DND-41 (cell line): ENCODE measurements at regions not wholly inside any gene's neighbourhood (a gene's known extent, or its start where the extent isn't known, plus 50 kb on each side); places are given as distances from the start of the nearest gene placed in this dataset.

Experiments
- ATAC-seq: fragments of 200-7000 bp; cut with Tn5 transposase; 3 replicates; pipeline ENCODE4 v1.9.1; 2021; ENCODE audit warnings: low read depth; ENCODE audit not compliant: insufficient read depth
- DNase-seq: peaks from one replicate; pipeline ENCODE4 v3.0.0-alpha.2; 2020
- H2AFZ ChIP-seq: 2 replicates; pipeline ENCODE4 v1.6.0; 2012; ENCODE audit warnings: low read depth, low read length
- H3K27ac ChIP-seq: 2 replicates; pipeline ENCODE4 v1.5.1; 2012; ENCODE audit warnings: low read length, inconsistent platforms
- H3K27me3 ChIP-seq: fragments of 200-600 bp; sonication (generic); 2 replicates; pipeline ENCODE4 v1.6.0; 2012; ENCODE audit warnings: low read length, mild to moderate bottlenecking, inconsistent platforms; ENCODE audit not compliant: insufficient read depth, poor library complexity
- H3K36me3 ChIP-seq: 2 replicates; pipeline ENCODE4 v1.5.1; 2012; ENCODE audit warnings: low read length, inconsistent platforms; ENCODE audit not compliant: insufficient read depth
- H3K4me1 ChIP-seq: 2 replicates; pipeline ENCODE4 v1.5.1; 2012; ENCODE audit warnings: mild to moderate bottlenecking, low read length; ENCODE audit not compliant: insufficient read depth
- H3K4me2 ChIP-seq: 2 replicates; pipeline ENCODE4 v1.6.0; 2012; ENCODE audit warnings: mild to moderate bottlenecking, moderate library complexity, low read length, inconsistent platforms; ENCODE audit not compliant: insufficient read depth
- H3K4me3 ChIP-seq, 2 experiments: fragments of 200-600 bp in 1 of 2; shearing (Covaris generic) in 1 of 2; 2 replicates each; pipeline ENCODE4 v1.5.1; 2012 to 2016; ENCODE audit warnings: inconsistent platforms in 2 of 2, low read length in 2 of 2, mild to moderate bottlenecking in 2 of 2, low read depth in 1 of 2, moderate library complexity in 1 of 2
- H3K79me2 ChIP-seq: 2 replicates; pipeline ENCODE4 v1.6.0; 2012; ENCODE audit warnings: low read length, inconsistent platforms; ENCODE audit not compliant: insufficient read depth
- H3K9ac ChIP-seq: 2 replicates; pipeline ENCODE4 v1.6.0; 2012; ENCODE audit warnings: low read depth, mild to moderate bottlenecking, inconsistent platforms, low read length, moderate library complexity
- H3K9me3 ChIP-seq: 2 replicates; pipeline ENCODE4 v1.5.1; 2012; ENCODE audit warnings: low read length, moderate library complexity, mild to moderate bottlenecking, inconsistent platforms; ENCODE audit not compliant: insufficient read depth, severe bottlenecking
- H4K20me1 ChIP-seq: 2 replicates; pipeline ENCODE4 v1.6.0; 2012; ENCODE audit warnings: low read length; ENCODE audit not compliant: insufficient read depth
- CTCF ChIP-seq: IDR thresholded peaks from 2 replicates; pipeline ENCODE4 v1.5.1; 2012; ENCODE audit warnings: borderline replicate concordance, low read length, moderate library complexity, mild to moderate bottlenecking; ENCODE audit not compliant: poor library complexity, severe bottlenecking; ENCODE audit errors: extremely low read depth
- EZH2 ChIP-seq: IDR thresholded peaks from 3 replicates; pipeline ENCODE4 v1.6.1; 2012; ENCODE audit warnings: borderline replicate concordance, low read depth, mild to moderate bottlenecking, moderate library complexity, low read length, inconsistent platforms; ENCODE audit not compliant: severe bottlenecking

GRCh38 chr18:4586731-4587130, 131.6 kb upstream of the DLGAP1 start:
- Histone ChIP-seq H3K4me2 (no peak overlapping the region), H2AFZ (no peak overlapping the region), H3K79me2 (no peaks in the 10 kb centered on the region), H3K9ac (no peak overlapping the region), H3K27me3 (no peaks in the 10 kb centered on the region), H3K4me3 (no peak overlapping the region), H3K36me3 (no peaks in the 10 kb centered on the region), H3K4me1 (no peaks in the 10 kb centered on the region), H3K27ac (no peak overlapping the region), H3K9me3 (no peaks in the 10 kb centered on the region), H4K20me1 (no peaks in the 10 kb centered on the region)
- TF ChIP-seq EZH2 (no peak), CTCF (no peak)
- no peak for ATAC-seq
- DNase-seq = no peak

- peaks cover 5% of the 10 kb centered on the region for H3K9me3 ChIP-seq
- no peak for DNase-seq
- no peaks in the 10 kb centered on the region for H3K27me3 ChIP-seq
- ATAC-seq = no peak
- no peak overlapping the region for H3K4me3 ChIP-seq
- H3K27ac ChIP-seq = no peak overlapping the region
- H4K20me1 ChIP-seq = no peaks in the 10 kb centered on the region
- no peak overlapping the region for H3K9ac ChIP-seq
- TF ChIP-seq CTCF (no peak), EZH2 (no peak)
- no peaks in the 10 kb centered on the region for H3K79me2 ChIP-seq
- H2AFZ ChIP-seq = no peak overlapping the region
- no peak overlapping the region for H3K4me2 ChIP-seq
- H3K36me3 ChIP-seq = no peaks in the 10 kb centered on the region
- H3K4me1 ChIP-seq = no peaks in the 10 kb centered on the region
Observed at GRCh38 chr18:4582431-4583335, 127.6 kb upstream of the DLGAP1 start.

- no peak overlapping the region for H3K4me3 ChIP-seq
- no peak overlapping the region for H3K4me2 ChIP-seq
- no peaks in the 10 kb centered on the region for H3K27me3 ChIP-seq
- no peaks in the 10 kb centered on the region for H3K36me3 ChIP-seq
- H3K79me2 ChIP-seq = no peaks in the 10 kb centered on the region
- H2AFZ ChIP-seq = no peak overlapping the region
- DNase-seq = no peak
- TF ChIP-seq CTCF (no peak), EZH2 (no peak)
- H3K9ac ChIP-seq = no peak overlapping the region
- no peaks in the 10 kb centered on the region for H3K4me1 ChIP-seq
- ATAC-seq = no peak
- no peaks in the 10 kb centered on the region for H4K20me1 ChIP-seq
- H3K9me3 ChIP-seq = peaks cover 9% of the 10 kb centered on the region
- no peak overlapping the region for H3K27ac ChIP-seq
Observed at GRCh38 chr18:4581966-4582365, 126.9 kb upstream of the DLGAP1 start.
